Effector memory CD4-positive, alpha-beta T cell (primary cell): ENCODE measurements at regions not wholly inside any gene's neighbourhood (a gene's known extent, or its start where the extent isn't known, plus 50 kb on each side); places are given as distances from the start of the nearest gene placed in this dataset.

Source experiments
- DNase-seq, 3 donors: peaks; one replicate each; pipeline ENCODE4 v3.0.0-alpha.2; 2020
- H3K27ac ChIP-seq: 2 replicates; pipeline ENCODE4 v1.7.0; 2013; ENCODE audit warnings: mild to moderate bottlenecking, low read length, moderate library complexity; ENCODE audit not compliant: insufficient read depth, poor library complexity, severe bottlenecking
- H3K27me3 ChIP-seq: replicated peaks from 2 replicates; pipeline ENCODE4 v1.7.0; 2013; ENCODE audit warnings: mild to moderate bottlenecking, low read length; ENCODE audit not compliant: insufficient read depth, control insufficient read depth, poor library complexity, severe bottlenecking
- H3K36me3 ChIP-seq: 2 replicates; pipeline ENCODE4 v1.7.0; 2013; ENCODE audit warnings: mild to moderate bottlenecking, low read length, moderate library complexity; ENCODE audit not compliant: control insufficient read depth, insufficient read depth
- H3K4me1 ChIP-seq: 2 replicates; pipeline ENCODE4 v1.7.0; 2013; ENCODE audit warnings: low read length, mild to moderate bottlenecking; ENCODE audit not compliant: control insufficient read depth, insufficient read depth, poor library complexity, severe bottlenecking
- H3K4me3 ChIP-seq: 2 replicates; pipeline ENCODE4 v1.7.0; 2013; ENCODE audit warnings: low read length, low read depth, mild to moderate bottlenecking; ENCODE audit not compliant: insufficient read depth, poor library complexity, severe bottlenecking
- H3K9me3 ChIP-seq: 2 replicates; pipeline ENCODE4 v1.7.0; 2013; ENCODE audit warnings: mild to moderate bottlenecking, low read length, moderate library complexity; ENCODE audit not compliant: control insufficient read depth

DNA sequence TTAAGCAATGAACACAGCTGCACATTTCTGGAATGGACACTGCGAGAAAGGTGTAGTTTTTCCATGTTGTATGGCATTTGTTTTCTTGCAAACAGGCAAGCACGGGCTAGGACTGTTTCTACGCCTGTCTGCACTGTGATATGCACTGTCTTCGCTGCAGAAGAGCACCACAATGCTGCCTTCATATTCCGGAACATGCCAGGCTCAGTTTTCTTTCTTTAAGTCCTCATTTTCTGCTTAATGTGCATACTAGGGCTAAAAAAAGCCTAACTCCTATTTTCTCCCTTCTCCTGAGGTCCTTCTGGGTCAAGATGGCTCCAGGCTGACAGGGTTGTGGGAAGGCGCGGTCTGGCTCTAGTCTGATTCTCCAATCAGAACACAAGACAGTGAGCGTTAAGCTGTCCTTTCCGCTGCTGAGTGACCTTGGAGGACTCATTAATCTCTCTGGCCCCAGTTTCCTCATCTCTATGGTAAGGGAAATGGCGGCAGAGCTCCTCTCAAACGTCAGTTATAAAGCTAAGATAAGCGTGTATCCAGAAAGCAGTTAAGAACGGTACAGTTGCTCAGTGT, 379.9 kb downstream of the C6orf118 start:
- Histone ChIP-seq H3K27me3 (no peaks in the 10 kb centered on the region), H3K9me3 (no peaks in the 10 kb centered on the region), H3K27ac (no peak overlapping the region), H3K4me1 (no peaks in the 10 kb centered on the region), H3K4me3 (no peak overlapping the region), H3K36me3 (no peaks in the 10 kb centered on the region)
- DNase-seq = no peak

DNA sequence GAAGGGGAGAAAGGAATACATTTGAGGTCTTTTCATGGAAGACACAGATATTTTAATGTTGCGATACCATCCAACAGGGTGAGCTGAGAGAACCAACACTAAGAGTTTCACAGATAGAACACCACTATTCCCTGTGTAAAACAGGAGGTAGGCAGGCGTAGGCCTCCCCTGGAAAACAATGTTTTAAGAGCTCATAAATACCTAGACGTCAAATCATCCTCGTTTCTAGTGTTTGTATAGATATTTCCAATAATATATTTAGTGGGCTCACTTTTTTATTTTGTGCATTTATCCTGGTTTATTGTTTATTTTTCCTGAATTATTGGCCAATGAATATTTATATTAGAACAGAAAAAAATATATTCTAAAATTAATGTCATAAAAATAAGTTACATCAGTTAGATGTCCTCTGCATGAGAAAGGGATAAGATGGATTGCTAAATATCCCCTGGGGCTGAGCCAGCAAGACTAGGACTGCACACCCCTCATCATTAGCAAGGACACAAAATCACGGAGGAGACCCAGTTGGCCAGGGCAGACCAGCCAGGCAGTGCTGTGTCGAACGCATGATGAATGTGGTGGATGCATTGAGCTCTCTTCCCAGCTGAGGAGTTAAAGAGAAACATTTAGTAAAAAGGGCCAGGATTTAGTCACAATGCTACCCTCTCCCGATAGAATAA, 380.5 kb downstream of the C6orf118 start:
- Histone ChIP-seq H3K4me1 (no peaks in the 10 kb centered on the region), H3K36me3 (no peaks in the 10 kb centered on the region)

DNA sequence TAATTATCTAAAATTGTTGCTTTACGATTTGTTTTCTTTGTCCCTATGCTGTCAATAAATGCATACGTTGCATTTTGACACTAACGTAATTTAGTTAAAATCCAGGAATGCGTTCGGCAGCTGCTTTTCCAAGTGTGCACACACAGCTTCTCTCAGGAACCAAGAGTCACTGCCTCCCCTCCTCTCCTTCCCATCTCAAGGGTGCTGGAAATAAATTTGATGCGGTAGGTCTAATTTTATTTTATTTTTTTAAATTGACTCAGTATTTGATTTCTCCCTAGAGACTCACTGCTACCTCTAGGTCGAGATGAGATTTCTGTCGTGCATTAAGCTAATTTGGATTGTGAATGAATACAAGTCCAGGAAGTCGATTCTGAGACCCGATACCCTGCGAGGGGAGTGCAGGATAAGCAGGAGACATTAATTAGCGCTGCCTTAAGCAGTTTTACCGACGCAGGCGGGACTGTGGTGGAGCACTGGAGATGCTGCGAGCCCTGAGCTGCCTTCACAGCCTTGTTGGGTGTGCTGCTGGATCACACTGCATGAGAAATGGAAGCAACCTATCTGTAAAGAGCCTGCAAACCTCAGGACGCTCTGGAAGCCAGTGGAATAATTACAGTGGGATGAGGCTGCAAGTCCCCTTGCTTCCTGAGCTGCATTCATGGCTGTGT, 381.2 kb downstream of the C6orf118 start:
- no peak for DNase-seq
- H3K36me3 ChIP-seq = no peaks in the 10 kb centered on the region
- no peak overlapping the region for H3K27ac ChIP-seq
- no peak overlapping the region for H3K4me3 ChIP-seq
- no peaks in the 10 kb centered on the region for H3K27me3 ChIP-seq
- H3K9me3 ChIP-seq = no peaks in the 10 kb centered on the region
- no peaks in the 10 kb centered on the region for H3K4me1 ChIP-seq

More for the DNA sequence above, 380.5 kb downstream of the C6orf118 start:
- H3K9me3 ChIP-seq = no peaks in the 10 kb centered on the region
- no peak for DNase-seq
- H3K27me3 ChIP-seq = no peaks in the 10 kb centered on the region
- no peak overlapping the region for H3K4me3 ChIP-seq
- H3K27ac ChIP-seq = no peak overlapping the region

DNA sequence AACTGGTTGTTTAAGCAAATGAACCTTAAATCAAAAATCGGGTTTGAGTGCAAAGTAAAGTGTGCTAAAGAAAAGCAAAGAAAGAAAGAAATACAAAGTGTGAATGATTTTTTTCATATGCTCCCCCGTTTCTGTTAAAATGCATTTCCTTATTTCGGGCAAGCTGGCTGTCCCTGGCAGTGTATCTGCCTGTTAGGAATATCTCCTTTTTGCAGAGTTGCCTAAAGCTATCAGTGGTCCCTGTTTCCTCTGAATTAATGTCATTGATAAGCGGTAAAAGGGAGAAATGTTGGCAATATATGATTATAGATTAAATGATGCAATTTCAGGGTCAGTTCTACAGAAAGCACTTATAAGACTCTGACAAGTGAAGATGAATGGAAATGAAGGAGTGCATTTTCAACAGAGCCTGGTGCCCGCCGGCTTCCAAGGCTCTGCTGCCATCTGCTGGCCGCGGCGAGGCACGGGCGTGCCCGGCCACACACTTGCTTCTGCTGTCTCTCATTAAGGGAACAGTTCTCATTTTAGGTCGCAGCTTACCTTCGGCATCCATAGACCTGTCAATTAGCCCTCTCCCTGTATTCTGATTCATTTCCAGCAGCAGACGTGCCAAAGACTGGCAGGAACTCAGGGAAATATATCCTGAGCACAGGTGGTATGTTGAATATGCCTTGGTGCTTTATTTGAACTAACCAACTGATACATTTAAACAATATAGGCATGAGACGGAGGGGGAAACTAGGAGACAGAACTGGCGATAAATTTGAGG, 381.9 kb downstream of the C6orf118 start:
- Histone ChIP-seq H3K4me3 (no peak overlapping the region), H3K4me1 (no peaks in the 10 kb centered on the region), H3K9me3 (no peaks in the 10 kb centered on the region), H3K36me3 (no peaks in the 10 kb centered on the region), H3K27ac (no peak overlapping the region), H3K27me3 (no peaks in the 10 kb centered on the region)
- DNase-seq = peak in 2 of 3 donors; percentile 8 to 23

DNA sequence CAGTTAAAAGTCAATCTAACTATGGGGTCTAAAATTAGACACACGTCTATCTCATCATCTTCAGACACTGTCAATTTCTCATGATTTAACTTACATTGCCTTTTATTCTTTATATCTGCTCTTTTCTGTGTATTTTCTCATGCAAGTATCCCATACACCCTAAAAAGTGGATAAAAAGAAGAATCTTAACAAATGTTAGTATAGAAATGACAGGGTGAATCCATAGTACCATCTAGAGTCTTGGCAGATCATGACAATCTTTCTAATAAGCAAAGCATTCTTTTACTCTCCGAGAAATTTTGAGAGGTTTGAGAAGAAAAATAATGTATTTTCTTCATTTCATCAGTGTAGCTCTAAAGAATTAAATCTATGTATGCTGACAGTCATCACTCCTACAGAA, 382.7 kb downstream of the C6orf118 start:
- H3K4me3 ChIP-seq = no peak overlapping the region
- no peaks in the 10 kb centered on the region for H3K27me3 ChIP-seq
- no peaks in the 10 kb centered on the region for H3K36me3 ChIP-seq
- no peaks in the 10 kb centered on the region for H3K9me3 ChIP-seq
- H3K27ac ChIP-seq = no peak overlapping the region
- DNase-seq = no peak
- no peaks in the 10 kb centered on the region for H3K4me1 ChIP-seq

DNA sequence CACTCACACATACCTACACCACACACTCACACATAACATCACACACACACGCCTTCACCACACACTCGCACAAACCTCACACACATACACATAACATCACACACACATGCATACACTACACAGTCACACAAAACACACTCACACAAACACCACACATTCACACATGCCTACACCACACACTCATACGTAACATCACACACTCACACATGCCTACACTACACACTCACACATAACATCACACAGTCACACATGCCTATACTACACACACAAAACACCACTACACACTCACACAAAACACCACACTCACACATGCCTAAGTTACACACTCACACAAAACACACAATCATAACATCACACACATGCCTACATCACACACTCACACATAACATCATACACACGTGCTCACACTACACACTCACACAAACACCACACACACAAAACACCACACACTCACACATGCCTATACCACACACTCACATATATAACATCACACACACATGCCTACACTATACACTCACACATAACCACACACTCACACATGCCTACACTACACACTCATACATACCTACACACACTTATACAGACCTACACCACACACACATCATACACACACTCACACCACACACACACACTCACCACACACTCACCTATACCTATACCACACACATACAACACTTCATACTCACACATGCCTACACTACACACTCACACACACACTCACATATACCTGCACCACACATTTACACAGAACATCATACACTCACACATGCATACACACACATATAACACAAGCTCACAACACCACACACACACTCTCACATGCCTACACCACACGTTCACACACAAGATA, 383.5 kb downstream of the C6orf118 start:
- Histone ChIP-seq H3K4me3 (no peak overlapping the region), H3K9me3 (no peaks in the 10 kb centered on the region), H3K27ac (no peak overlapping the region), H3K36me3 (no peaks in the 10 kb centered on the region), H3K27me3 (no peaks in the 10 kb centered on the region), H3K4me1 (no peaks in the 10 kb centered on the region)
- DNase-seq = no peak

DNA sequence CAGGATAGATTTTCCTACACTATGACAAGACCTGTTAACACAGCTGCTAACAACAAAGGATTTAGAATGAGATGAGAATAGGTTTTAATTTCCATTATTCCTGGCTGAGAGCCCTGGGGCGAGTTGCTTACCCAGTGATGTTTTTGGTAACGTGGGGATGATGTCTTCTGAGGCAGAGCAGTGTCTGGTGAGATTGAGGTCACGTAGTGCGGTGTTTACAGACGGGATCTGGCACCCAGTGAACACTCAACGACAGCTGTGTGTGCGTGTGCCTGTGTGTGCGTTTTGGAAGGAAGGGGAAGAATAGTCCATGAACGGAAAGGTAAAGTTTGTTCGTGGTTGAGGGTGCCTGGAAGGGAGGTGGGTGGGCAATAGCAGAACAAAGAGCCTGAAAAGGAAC, 384.7 kb downstream of the C6orf118 start:
- DNase-seq = no peak

DNA sequence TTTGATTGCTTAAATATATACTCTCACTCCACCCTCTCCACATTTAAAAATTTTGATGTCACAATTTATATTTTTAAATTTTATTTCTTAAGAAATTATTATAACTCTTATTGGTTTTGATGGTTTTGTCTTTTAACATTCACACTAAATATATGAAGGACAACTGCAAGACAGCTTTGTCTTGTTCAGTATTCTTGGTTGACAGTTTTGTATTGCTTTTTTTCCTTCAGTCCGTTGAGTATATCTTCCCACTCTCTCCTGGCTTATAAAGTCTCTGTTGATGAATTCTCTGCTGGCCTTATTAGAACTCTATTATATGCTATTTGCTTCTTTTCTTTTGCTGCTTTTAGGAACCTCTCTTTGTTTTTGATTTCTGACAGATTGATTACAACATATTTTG, 392.2 kb downstream of the C6orf118 start:
- no peak overlapping the region for H3K4me3 ChIP-seq
- no peak overlapping the region for H3K27ac ChIP-seq
- DNase-seq = no peak
- H3K36me3 ChIP-seq = no peaks in the 10 kb centered on the region
- H3K9me3 ChIP-seq = no peaks in the 10 kb centered on the region
- H3K4me1 ChIP-seq = no peaks in the 10 kb centered on the region
- no peaks in the 10 kb centered on the region for H3K27me3 ChIP-seq

More for the DNA sequence above, 384.7 kb downstream of the C6orf118 start:
- Histone ChIP-seq H3K4me1 (no peaks in the 10 kb centered on the region), H3K36me3 (no peaks in the 10 kb centered on the region), H3K27ac (no peak overlapping the region), H3K27me3 (no peaks in the 10 kb centered on the region), H3K9me3 (no peaks in the 10 kb centered on the region), H3K4me3 (no peak overlapping the region)

DNA sequence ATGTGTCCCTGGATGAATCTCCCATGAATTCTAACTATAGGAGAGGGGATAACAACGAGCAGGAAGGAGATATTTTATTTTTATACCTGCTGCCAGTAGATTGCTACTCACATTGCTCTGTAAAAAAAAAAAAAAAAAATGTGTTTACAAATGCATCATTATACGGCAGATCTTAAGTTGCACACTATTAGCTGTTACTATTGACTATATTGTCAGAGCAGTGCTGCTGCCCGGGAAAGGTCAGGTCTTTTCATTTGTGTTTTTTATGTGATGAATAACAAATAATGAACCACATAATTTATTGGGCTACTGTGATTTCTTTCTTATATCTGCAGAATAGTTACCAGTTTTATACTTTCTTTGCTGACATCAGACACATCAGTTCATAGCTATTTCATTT, 393.3 kb downstream of the C6orf118 start:
- Histone ChIP-seq H3K9me3 (no peaks in the 10 kb centered on the region), H3K4me3 (no peak overlapping the region), H3K36me3 (no peaks in the 10 kb centered on the region)

More for the DNA sequence above, 393.3 kb downstream of the C6orf118 start:
- H3K27me3 ChIP-seq = no peaks in the 10 kb centered on the region
- H3K4me1 ChIP-seq = no peaks in the 10 kb centered on the region
- DNase-seq = no peak
- no peak overlapping the region for H3K27ac ChIP-seq
